Transverse colon (tissue), 4 donors: ENCODE measurements at regions not wholly inside any gene's neighbourhood (a gene's known extent, or its start where the extent isn't known, plus 50 kb on each side); places are given as distances from the start of the nearest gene placed in this dataset.
"Not testable (repeated sequence)": the region's sequence is repeated elsewhere in the genome, so short reads cannot be mapped to it uniquely, and the experiment has no call there.

ENCODE experiments used
- DNase-seq: peaks from one replicate; pipeline ENCODE4 v3.0.0-alpha.2; 2019
- H3K27ac ChIP-seq, 4 donors: fragments of 200-600 bp; sonication (generic); 2 replicates each; pipeline ENCODE4 v1.5.1; 2016 to 2018; ENCODE audit warnings: inconsistent platforms in 4 of 4
- H3K27me3 ChIP-seq: fragments of 200-600 bp; sonication (generic); 2 replicates; pipeline ENCODE4 v1.5.1; 2017; ENCODE audit warnings: inconsistent platforms
- H3K36me3 ChIP-seq, 4 donors: fragments of 200-600 bp; sonication (generic); 2 replicates each; pipeline ENCODE4 v1.5.1; 2017 to 2019; ENCODE audit warnings: inconsistent platforms in 4 of 4
- H3K4me1 ChIP-seq, 4 donors: fragments of 200-600 bp; sonication (generic); 2 replicates each; pipeline ENCODE4 v1.5.1; 2017 to 2020; ENCODE audit warnings: inconsistent platforms in 4 of 4
- H3K4me3 ChIP-seq, 4 donors: fragments of 200-600 bp; sonication (generic); 1 replicate in 1 of 4; 2 replicates in 3 of 4; pipeline versions ENCODE4 v1.5.1 to v1.6.1; 2017 to 2019; ENCODE audit warnings: inconsistent platforms in 4 of 4
- H3K9me3 ChIP-seq, 2 donors: fragments of 200-600 bp; sonication (generic); 2 replicates each; pipeline ENCODE4 v1.5.1; 2017 to 2019; ENCODE audit warnings: inconsistent platforms in 2 of 2
- EP300 ChIP-seq: sonication (generic); formaldehyde crosslinking; IDR thresholded peaks from one replicate; pipeline ENCODE4 v1.6.1; 2017; ENCODE audit warnings: antibody characterized with exemption, low read depth
- POLR2A ChIP-seq: fragments of 450-650 bp; IDR thresholded peaks from one replicate; pipeline ENCODE4 v1.6.1; 2016; ENCODE audit warnings: antibody characterized with exemption, mild to moderate bottlenecking, moderate library complexity
- POLR2AphosphoS5 ChIP-seq, 3 donors: sonication (generic); formaldehyde crosslinking; IDR thresholded peaks; one replicate each; pipeline ENCODE4 v1.6.1; 2016; ENCODE audit warnings: antibody characterized with exemption in 3 of 3
- WGBS, 2 donors: methylation state at CpG; one replicate each; pipeline ENCODE4 v1.1.5; 2018; ENCODE audit warnings: low coverage in 1 of 2; 5-methylcytosine and 5-hydroxymethylcytosine counted together
- in situ Hi-C, 4 donors: fragments of 200-750 bp; cut with MboI; loops; one replicate each; pipeline versions ENCODE4 v1.15.0 to v1.15.1; 2017; ENCODE audit warnings: low sequenced_read_pairs in 3 of 4, low pct_ligation_motif_present in 1 of 4, low pct_unique_long_range_greater_than_20kb in 1 of 4
- intact Hi-C: fragments of 100-400 bp; cut with DNase I; formaldehyde crosslinking; loops from one replicate; pipeline ENCODE4 v1.15.1; 2023; ENCODE audit warnings: low total_unique reads
- TF ChIP-seq, protein P1 (sequence below), 5 experiments: fragments of 200-600 bp in 3 of 5; fragments of 450-650 bp in 2 of 5; sonication (generic) in 3 of 5; IDR thresholded peaks; 1 replicate in 2 of 5; 2 replicates in 3 of 5; pipeline ENCODE4 v1.5.1; 2016 to 2017; ENCODE audit warnings: antibody characterized with exemption in 5 of 5, inconsistent platforms in 3 of 5, mild to moderate bottlenecking in 2 of 5, moderate library complexity in 1 of 5

DNA sequence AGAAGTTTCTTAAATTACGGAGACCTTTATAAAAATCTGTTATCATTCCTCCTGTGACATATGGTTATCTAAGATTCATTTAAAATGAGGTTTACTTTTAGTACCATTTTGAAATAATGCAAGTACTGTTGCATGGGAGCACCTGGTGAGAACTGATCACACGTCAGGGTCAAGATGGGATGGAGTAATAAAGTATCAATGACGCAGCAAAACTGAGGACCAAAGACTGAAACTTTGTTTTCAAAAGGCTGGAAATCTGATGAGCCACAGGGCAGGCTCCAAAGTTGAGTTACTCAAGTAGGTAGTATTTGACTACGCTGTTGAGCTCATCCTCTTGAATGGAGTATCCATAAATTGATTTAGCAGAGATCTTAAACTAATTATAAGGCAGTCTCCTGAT lies 411.9 kb upstream of the ZNF804A start:
- no peaks in the 10 kb centered on the region for H3K36me3 ChIP-seq
- H3K9me3 ChIP-seq, result peaks cover 0 to 5% of the 10 kb centered on the region in 2 donors
- intact Hi-C loops, result no loop called here
- no peaks in the 10 kb centered on the region for H3K4me1 ChIP-seq
- no peak overlapping the region for H3K27ac ChIP-seq
- 89% methylated on average over 4 of the region's 4 CpGs for WGBS, 2 donors
- in situ Hi-C loops, result no loop called here
- no peak for TF ChIP-seq POLR2AphosphoS5 (IDR thresholded peaks at IDR 0.05)
- TF ChIP-seq, protein P1, sequence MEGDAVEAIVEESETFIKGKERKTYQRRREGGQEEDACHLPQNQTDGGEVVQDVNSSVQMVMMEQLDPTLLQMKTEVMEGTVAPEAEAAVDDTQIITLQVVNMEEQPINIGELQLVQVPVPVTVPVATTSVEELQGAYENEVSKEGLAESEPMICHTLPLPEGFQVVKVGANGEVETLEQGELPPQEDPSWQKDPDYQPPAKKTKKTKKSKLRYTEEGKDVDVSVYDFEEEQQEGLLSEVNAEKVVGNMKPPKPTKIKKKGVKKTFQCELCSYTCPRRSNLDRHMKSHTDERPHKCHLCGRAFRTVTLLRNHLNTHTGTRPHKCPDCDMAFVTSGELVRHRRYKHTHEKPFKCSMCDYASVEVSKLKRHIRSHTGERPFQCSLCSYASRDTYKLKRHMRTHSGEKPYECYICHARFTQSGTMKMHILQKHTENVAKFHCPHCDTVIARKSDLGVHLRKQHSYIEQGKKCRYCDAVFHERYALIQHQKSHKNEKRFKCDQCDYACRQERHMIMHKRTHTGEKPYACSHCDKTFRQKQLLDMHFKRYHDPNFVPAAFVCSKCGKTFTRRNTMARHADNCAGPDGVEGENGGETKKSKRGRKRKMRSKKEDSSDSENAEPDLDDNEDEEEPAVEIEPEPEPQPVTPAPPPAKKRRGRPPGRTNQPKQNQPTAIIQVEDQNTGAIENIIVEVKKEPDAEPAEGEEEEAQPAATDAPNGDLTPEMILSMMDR (IDR thresholded peaks at IDR 0.05), result no peak
- no peak for TF ChIP-seq EP300
- no peak for TF ChIP-seq POLR2A
- no peak for DNase-seq
- H3K27me3 ChIP-seq, result no peaks in the 10 kb centered on the region
- no peak overlapping the region for H3K4me3 ChIP-seq

DNA sequence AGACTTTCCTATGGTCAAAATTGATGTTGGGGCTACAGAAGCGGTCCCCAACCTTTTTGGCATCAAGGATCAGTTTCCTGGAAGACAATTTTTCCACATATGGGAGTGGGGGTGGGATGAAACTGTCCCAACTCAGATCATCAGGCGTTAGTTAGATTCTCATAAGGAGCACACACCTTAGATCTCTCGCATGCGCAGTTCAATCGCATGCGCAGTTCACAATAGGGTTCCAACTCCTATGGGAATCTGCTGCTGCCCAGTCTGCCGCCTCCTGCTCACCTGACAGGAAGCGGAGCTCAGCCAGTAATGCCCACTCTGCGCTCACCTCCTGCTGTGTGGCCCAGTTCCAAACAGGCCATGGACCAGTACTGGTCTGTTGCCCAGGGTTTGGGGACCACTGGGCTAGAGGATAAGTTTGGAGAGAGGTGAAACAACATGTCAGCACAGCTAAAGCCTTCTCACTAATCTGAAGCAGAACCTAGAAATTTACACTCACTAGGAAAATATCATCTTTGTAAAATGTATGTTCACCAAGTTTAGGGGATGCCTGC lies 410.8 kb upstream of the ZNF804A start:
- Histone ChIP-seq H3K36me3 (no peaks in the 10 kb centered on the region), H3K9me3 (no peaks in the 10 kb centered on the region), H3K4me3 (no peak overlapping the region), H3K27me3 (no peaks in the 10 kb centered on the region), H3K4me1 (no peaks in the 10 kb centered on the region), H3K27ac (no peak overlapping the region)
- in situ Hi-C loops, result no loop called here
- TF ChIP-seq POLR2A (no peak), EP300 (no peak)
- TF ChIP-seq, protein P1 (IDR thresholded peaks at IDR 0.05), result no peak
- intact Hi-C loops, result no loop called here
- 85 to 100% methylated on average over 1 to 9 of the region's 9 CpGs for WGBS, 2 donors
- no peak for DNase-seq

DNA sequence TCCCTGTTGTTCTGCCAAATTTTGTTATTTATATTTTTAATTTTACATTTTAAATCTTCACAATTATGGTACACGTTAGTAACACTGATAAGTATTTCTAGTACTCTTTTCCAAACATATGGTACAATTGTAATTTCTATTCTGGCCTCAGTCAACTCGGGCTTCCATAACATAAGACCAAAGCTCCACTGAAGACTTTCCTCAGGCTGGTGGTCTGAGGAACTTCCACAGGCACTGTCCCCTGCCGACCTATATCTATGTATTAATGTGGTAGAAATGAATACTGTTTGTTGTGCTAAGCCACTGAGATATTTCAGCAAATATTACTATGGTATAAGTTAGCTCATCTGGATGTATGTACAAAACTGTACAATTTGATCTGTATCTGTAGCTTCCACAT lies 407.6 kb upstream of the ZNF804A start:
- TF ChIP-seq POLR2AphosphoS5 (IDR thresholded peaks at IDR 0.05), result no peak
- TF ChIP-seq EP300, result no peak
- no peak for TF ChIP-seq POLR2A
- TF ChIP-seq, protein P1 (IDR thresholded peaks at IDR 0.05), result no peak
- intact Hi-C loops, result no loop called here
- Histone ChIP-seq H3K27ac (no peak overlapping the region), H3K4me3 (no peak overlapping the region), H3K4me1 (no peaks in the 10 kb centered on the region), H3K9me3 (no peaks in the 10 kb centered on the region), H3K27me3 (no peaks in the 10 kb centered on the region), H3K36me3 (no peaks in the 10 kb centered on the region)
- in situ Hi-C loops, result no loop called here
- DNase-seq, result no peak
- 72 to 79% methylated on average over 3 of the region's 3 CpGs for WGBS, 2 donors

DNA sequence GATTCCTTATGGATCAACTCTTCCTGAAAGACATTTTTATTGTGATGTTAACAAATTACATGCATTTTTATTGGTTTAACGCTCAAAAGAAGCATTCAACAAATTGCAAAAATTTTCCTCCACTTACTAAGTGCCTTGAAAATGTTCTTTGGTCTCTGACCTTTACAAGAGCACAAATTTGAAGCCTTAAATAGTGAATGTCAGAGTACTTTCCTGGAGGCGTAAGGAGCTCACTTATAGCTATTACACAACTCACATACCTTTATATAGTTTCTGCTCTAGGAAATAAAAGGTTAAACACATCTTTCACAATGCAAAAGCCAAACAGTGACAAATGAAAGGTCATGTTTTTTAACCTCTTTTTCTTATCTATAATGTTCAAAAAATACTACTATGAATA lies 405.7 kb upstream of the ZNF804A start:
- Histone ChIP-seq H3K9me3 (no peaks in the 10 kb centered on the region), H3K36me3 (no peaks in the 10 kb centered on the region), H3K27ac (no peak overlapping the region), H3K4me1 (no peaks in the 10 kb centered on the region), H3K27me3 (no peaks in the 10 kb centered on the region), H3K4me3 (no peak overlapping the region)
- WGBS, 2 donors, result 74 to 84% methylated on average over 2 of the region's 2 CpGs
- intact Hi-C loops (no loop called here), in situ Hi-C loops (no loop called here)
- no peak for TF ChIP-seq EP300
- TF ChIP-seq POLR2AphosphoS5 (IDR thresholded peaks at IDR 0.05), result no peak
- DNase-seq, result no peak

DNA sequence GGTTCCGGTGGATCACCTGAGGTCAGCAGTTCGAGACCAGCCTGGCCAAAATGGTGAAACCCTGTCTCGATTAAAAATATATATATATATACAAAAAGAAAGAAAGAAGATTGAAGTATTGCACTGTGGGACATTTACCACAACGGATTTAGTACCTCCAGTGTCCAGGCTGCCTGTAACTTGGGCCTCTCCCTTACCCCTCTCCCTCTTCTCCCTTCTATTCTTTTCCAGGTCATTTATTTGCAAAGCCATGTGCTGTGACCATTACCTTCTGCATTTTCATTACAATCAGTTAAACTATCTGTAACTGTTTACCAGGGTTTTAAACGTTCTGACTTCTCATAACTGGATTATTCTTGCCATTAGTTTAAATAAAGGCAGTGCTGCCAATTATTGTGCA lies 400.9 kb upstream of the ZNF804A start:
- 63 to 77% methylated on average over 2 to 5 of the region's 5 CpGs for WGBS, 2 donors
- H3K27me3 ChIP-seq, result no peaks in the 10 kb centered on the region
- H3K36me3 ChIP-seq, result no peaks in the 10 kb centered on the region
- no peaks in the 10 kb centered on the region for H3K4me1 ChIP-seq
- in situ Hi-C loops, result no loop called here
- no peaks in the 10 kb centered on the region for H3K9me3 ChIP-seq
- TF ChIP-seq, protein P1 (IDR thresholded peaks at IDR 0.05), result no peak
- no peak for TF ChIP-seq POLR2AphosphoS5 (IDR thresholded peaks at IDR 0.05)
- TF ChIP-seq EP300, result no peak
- TF ChIP-seq POLR2A, result no peak
- no peak overlapping the region for H3K27ac ChIP-seq
- no peak overlapping the region for H3K4me3 ChIP-seq
- DNase-seq, result no peak
- intact Hi-C loops, result no loop called here

DNA sequence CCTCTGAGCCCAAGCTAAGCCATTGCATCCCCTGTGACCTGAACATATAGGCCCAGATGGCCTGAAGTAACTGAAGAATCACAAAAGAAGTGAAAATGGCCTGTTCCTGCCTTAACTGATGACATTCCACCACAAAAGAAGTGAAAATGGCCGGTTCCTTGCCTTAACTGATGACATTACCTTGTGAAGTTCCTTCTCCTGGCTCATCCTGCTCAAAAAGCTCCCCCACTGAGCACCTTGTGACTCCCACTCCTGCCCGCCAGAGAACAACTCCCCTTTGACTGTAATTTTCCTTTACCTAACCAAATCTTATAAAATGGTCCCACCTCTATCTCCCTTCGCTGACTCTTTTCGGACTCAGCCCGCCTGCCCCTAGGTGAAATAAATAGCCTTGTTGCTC lies 399.5 kb upstream of the ZNF804A start:
- H3K4me3 ChIP-seq, H3K9me3 ChIP-seq, H3K4me1 ChIP-seq, H3K36me3 ChIP-seq, intact Hi-C loops, in situ Hi-C loops, H3K27ac ChIP-seq, H3K27me3 ChIP-seq, DNase-seq: not testable (repeated sequence)
- WGBS, 2 donors, result 91 to 100% methylated on average over 2 to 5 of the region's 5 CpGs
